Left kidney (tissue), 1 donor: ENCODE measurements at regions not wholly inside any gene's neighbourhood (a gene's known extent, or its start where the extent isn't known, plus 50 kb on each side); places are given as distances from the start of the nearest gene placed in this dataset.
"Not testable (repeated sequence)": the region's sequence is repeated elsewhere in the genome, so short reads cannot be mapped to it uniquely, and the experiment has no call there.

Experiments used
- DNase-seq: peaks from one replicate; pipeline ENCODE4 v3.0.0-alpha.2; 2013

GRCh38 chr6:897528-898207 lies 204.7 kb upstream of the EXOC2 start:
- no peak for DNase-seq

GRCh38 chr6:894274-894673 lies 201.3 kb upstream of the EXOC2 start:
- DNase-seq, result no peak

GRCh38 chr6:890995-891394 lies 198.1 kb upstream of the EXOC2 start:
- no peak for DNase-seq

DNA sequence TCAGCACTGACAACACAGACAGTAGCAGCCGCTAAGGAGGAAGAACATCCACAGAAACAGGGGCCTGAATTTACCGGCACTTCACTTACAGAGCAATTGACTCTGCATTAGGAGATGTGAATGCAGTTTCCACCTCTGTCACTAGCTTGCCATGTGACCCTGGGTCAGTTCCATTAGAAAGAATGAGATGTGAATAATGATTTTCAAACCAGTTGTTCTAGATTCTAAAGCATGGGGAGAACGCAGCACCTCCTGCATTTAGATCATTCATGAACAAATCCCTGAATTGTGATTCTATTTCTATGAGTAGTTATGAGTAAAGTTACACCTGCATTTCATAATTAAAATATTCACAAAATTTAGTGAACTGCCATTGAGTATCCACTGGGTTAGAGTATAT lies 197.3 kb upstream of the EXOC2 start:
- DNase-seq, result no peak

DNA sequence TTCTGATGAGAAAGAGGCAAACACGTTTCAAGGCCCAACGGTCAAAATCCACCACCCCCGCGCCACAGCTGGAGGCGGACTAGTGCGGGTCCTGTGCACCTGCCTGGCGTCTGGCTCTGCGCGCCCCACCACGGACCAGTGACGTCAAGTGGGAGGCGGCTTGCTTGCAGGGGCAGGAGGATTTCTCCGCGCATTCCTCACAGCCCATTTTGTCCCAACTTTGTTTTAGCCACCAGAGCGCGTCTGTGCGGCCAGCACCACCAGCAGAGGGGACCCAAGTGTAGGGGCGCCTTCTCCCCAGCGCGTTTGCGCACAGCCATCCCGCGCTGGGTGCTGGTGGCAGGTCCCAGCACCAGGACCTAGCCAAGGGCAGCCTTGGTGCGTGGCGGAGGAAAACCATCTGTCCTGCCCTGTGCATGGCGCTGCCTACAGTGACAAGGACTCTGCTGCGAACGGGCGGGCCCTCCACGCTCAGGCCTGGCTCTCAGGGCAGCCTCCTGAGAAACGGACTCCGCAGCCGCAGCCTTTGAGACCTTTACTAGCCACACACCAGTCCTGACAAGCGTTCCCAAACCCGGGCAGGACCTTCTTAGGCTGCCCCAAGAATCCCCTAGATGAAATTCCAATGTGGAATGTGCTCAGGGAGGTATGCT lies 194.8 kb upstream of the EXOC2 start:
- DNase-seq, result no peak

DNA sequence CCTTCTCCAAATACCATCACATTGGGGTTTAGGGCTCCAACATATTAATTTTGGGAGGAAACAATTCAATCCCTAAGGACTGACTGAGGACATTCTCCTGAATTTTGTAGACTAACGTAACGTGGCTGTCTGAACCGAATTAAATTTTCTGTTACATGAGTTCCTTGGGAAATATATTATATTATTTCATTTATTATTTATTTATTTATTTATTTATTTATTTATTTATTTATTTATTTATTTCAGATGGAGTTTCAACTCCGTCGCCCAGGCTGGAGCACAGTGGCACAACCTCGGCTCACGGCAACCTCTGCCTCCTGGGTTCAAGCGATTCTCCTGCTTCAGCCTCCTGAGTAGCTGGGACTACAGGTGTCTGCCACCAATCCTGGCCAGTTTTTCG lies 193.2 kb upstream of the EXOC2 start:
- DNase-seq, result not testable (repeated sequence)

DNA sequence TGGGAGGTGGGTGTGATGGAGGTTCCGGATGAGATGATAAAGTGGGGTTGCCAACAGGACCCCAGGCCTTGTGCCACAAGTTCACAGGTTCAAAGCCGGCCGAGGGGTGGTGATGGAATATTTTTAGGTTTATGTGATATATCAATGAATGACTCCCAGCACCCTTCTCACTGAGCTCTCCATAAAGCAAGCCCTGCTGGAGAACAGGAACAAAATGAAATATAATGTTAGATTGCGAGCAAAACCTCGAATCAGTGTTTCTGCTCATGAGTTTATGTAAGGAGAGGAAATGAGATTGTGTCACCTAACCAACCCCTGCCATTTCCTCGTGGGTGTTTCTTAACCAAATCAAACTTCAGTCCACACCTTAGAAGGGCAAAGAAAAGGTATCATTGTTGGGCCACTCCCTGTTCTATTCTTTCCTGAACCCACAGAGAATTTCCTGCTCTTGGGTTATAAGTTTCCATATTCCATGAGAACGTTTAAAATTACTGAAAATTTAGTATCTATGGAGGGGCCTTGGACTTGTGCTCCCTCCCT lies 192.2 kb upstream of the EXOC2 start:
- DNase-seq, result no peak

DNA sequence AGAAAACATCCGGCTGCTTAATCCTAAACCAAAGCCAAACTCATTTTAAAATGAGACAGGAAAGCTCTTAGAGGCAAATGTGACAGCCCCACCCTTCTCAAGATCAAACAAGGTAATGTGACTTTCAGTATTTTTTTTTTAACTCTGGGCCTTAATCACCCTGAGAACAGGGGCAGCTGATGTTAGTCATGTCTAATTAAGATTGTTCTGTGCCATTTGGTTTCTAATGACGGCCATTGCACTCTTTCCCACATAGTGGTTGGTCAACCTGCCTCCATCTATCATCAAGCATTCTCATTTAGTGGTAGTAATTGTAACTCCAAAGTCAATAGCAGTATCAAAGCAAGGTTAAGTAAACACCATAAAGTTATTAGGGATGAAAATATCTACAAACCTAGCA lies 191.6 kb upstream of the EXOC2 start:
- DNase-seq, result no peak

- no peak for DNase-seq
Observed at GRCh38 chr6:882084-882598, 189.2 kb upstream of the EXOC2 start.

GRCh38 chr6:878179-878578 lies 185.2 kb upstream of the EXOC2 start:
- no peak for DNase-seq

DNA sequence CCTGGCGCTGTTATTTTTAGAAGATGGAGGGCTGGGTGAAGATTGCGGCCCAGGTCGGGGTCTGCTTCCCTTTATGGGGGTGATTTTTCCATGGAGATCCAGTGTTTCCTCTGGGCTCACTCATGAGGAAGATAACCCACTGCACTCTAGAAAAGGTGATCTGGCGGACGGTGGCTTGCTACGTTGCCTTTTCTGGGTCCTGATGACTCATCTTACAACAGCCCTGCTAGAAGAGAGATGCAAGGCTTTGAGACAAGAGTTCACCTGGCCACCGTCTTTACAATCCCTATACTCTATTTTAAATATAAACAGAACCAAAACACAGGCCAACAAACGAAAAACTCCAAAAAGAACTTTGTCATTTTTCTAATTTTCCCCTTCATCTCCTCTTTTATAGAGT lies 182.1 kb upstream of the EXOC2 start:
- no peak for DNase-seq

DNA sequence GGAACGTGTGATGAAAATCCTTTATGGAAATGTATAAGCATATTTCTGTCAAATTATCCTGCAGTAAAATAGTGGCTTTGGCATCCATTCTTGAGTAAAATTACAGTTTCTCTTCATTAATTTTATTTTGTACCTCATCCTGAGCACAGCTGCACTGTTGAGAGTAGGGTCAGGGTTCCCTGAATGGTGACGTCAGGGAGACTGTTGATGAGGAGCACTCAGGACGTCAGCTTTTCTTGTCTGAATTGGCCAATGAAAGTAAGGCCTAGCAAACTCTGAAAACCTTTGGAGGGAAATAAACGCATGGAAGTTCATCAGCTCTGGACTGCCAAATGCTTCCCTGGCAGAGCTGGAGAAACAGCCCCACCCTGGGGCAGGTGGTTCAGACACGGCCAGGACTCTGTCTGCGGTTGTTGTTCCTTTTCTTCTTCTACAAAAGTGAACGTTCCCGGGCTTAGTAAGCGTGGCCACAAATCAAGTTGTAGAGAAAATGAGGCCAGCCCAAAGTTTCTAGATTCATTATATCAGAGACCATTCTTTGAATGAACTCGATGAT lies 179.7 kb upstream of the EXOC2 start:
- DNase-seq, result no peak

GRCh38 chr6:871503-871902 lies 178.6 kb upstream of the EXOC2 start:
- no peak for DNase-seq

GRCh38 chr6:870096-870495 lies 177.2 kb upstream of the EXOC2 start:
- DNase-seq, result no peak

- DNase-seq, result no peak
Observed at GRCh38 chr6:868201-868600, 175.3 kb upstream of the EXOC2 start.

DNA sequence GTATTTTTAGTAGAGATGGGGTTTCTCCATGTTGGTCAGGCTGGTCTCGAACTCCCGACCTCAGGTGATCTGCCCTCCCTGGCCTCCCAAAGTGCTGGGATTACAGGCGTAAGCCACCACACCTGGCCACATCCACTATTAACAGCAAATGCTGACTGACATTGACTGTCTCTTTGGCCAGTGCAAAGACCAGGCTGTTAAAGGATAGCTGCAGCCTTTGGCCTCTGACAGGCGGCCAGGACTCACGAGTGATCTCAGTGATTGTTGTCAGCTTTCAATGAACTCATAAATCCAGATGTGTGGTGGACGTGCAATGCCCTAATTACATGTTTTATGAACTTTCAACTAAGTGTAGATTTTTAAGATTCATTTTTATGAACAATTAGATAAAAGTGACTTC lies 174.4 kb upstream of the EXOC2 start:
- no peak for DNase-seq

DNA sequence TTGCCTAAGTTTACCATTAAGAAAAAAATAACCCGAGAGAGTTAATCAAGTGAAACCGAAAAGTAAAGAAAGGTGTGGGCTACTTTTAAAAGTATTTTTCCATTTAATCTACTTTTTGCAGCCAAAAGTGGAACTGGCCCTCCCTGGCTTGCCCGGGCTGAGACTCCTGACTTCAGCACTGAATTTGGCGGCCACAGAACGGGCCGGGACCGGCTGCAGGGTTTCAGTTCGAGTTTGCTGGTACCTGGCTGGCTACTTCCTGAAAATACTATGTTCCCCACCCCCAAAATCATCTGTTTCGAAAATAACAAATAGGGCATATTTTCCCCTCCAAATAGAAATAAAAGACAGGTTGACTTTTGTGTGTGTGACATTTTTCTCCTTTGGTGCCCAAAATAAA lies 173.4 kb upstream of the EXOC2 start:
- DNase-seq, result no peak

- DNase-seq, result no peak
Observed at GRCh38 chr6:865846-866245, 172.9 kb upstream of the EXOC2 start.

DNA sequence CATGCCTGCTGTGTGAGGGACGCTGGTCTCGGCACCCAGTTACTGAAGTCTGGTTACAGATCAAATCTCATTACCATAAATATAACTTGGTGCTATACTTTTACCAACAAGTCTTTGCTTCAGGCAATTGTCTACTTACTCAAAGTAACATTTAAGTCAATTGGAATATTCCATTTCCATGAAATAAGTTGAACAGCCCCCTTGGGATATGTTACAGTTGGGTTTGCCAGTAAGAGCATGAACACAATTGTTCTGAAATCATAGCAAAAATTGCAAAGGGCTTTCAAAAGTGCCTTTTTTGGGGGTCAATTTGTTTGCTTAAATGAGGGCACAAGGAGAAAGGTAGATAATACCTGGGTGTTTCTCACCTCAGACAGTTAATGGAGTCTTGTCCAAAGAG lies 170.9 kb upstream of the EXOC2 start:
- DNase-seq, result no peak

- DNase-seq, result not testable (repeated sequence)
Observed at GRCh38 chr6:863127-863526, 170.2 kb upstream of the EXOC2 start.

GRCh38 chr6:859936-860335 lies 167.0 kb upstream of the EXOC2 start:
- DNase-seq, result no peak

DNA sequence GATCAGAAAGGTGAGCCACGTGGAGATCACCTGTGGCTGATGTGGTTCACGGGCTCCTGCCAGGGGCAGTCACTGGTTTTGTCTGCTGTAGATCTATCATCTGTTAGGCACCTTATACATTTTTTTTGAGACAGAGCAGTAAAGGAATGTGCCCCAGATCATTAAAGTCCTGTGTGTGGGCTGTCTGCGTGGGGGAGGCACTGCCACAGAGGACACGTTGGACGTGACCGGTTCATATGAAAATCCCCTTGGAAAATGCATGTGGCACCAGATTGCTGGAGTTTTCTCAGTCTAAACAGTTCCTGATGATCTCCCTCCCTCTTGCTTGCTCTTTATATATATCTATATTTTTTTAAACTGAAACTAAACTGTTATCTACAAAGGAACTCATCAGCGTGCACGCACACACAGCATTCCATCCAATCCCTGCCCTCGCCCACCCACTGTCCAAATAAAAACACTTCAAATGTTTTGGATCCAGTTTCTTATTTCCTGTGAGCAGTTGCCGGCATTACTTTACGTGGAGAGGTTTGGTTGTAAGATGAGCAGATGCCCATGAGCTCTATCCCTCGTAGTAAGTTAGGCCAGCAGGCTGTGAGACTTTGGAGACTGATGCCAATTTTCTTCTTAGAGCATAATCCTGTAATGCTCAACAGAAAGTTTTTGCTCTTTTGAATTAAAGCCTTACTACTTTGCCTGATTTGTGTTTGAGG lies 161.6 kb upstream of the EXOC2 start:
- DNase-seq, result no peak

DNA sequence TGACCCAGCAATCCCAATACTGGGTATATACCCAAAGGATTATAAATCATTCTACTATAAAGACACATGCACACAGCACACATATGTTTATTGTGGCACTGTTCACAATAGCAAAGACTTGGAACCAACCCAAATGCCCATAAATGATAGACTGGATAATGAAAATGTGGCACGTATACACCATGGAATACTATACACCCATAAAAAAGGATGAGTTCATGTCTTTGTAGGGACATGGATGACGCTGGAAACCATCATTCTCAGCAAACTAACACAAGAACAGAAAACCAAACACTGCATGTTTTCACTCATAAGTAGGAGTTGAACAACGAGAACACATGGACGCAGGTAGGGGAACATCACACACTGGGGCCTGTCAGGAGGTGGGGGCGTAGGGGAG lies 159.3 kb upstream of the EXOC2 start:
- not testable (repeated sequence) for DNase-seq
